PC-3 (cell line): ENCODE measurements at regions not wholly inside any gene's neighbourhood (a gene's known extent, or its start where the extent isn't known, plus 50 kb on each side); places are given as distances from the start of the nearest gene placed in this dataset.

ENCODE experiments used
- ATAC-seq: fragments of 200-7000 bp; cut with Tn5 transposase; 2 replicates; pipeline ENCODE4 v1.9.1; 2020; ENCODE audit warnings: mild to moderate bottlenecking, moderate library complexity
- BruUV-seq: library from RNA; stranded (reverse); fragments of 400-500 nt; replicated peaks from 2 replicates; lab custom pipeline; 2021; lab: Mats Ljungman, UMichigan
- CTCF ChIA-PET: fragments of 300-600 bp; sonication (Branson Sonifier 250); formaldehyde crosslinking; loops from one replicate; lab custom pipeline; 2022; ENCODE audit warnings: antibody characterized with exemption; lab: Charles Lee
- POLR2A ChIA-PET: fragments of 300-600 bp; sonication (Branson Sonifier 250); formaldehyde crosslinking; loops from one replicate; lab custom pipeline; 2022; ENCODE audit warnings: antibody characterized with exemption; ENCODE audit not compliant: unreplicated experiment; lab: Charles Lee
- DNase-seq: peaks from one replicate; pipeline ENCODE4 v3.0.0-alpha.2; 2015
- H2AFZ ChIP-seq: fragments of 300-600 bp; sonication (generic); 2 replicates; pipeline ENCODE4 v1.6.0; 2016; ENCODE audit warnings: antibody characterized with exemption, low read length
- H3F3A ChIP-seq: fragments of 300-600 bp; sonication (generic); one replicate; pipeline ENCODE4 v1.6.0; 2017; ENCODE audit warnings: antibody characterized with exemption, low read length, control low read depth, mild to moderate bottlenecking; ENCODE audit not compliant: unreplicated experiment
- H3K27ac ChIP-seq: fragments of 300-600 bp; sonication (generic); 2 replicates; pipeline ENCODE4 v1.5.1; 2016; ENCODE audit warnings: mild to moderate bottlenecking, low read length
- H3K27me3 ChIP-seq: fragments of 300-600 bp; sonication (generic); 2 replicates; pipeline ENCODE4 v1.6.1; 2016; ENCODE audit warnings: low read length, mixed read lengths
- H3K36me3 ChIP-seq: fragments of 300-600 bp; sonication (generic); 2 replicates; pipeline ENCODE4 v1.6.1; 2016; ENCODE audit warnings: low read depth, mixed run types, low read length, mixed read lengths
- H3K4me1 ChIP-seq: fragments of 300-600 bp; sonication (generic); 2 replicates; pipeline ENCODE4 v1.5.1; 2016; ENCODE audit warnings: low read length; ENCODE audit not compliant: insufficient read depth
- H3K4me2 ChIP-seq: fragments of 300-600 bp; sonication (generic); 2 replicates; pipeline ENCODE4 v1.6.0; 2016; ENCODE audit warnings: low read length
- H3K4me3 ChIP-seq: fragments of 300-600 bp; sonication (generic); 2 replicates; pipeline ENCODE4 v1.5.1; 2016; ENCODE audit warnings: mild to moderate bottlenecking, low read length, mixed read lengths
- H3K79me2 ChIP-seq: fragments of 300-600 bp; sonication (generic); 2 replicates; pipeline ENCODE4 v1.6.1; 2017; ENCODE audit warnings: low read length, mixed read lengths
- H3K9ac ChIP-seq: fragments of 300-600 bp; sonication (generic); 2 replicates; pipeline ENCODE4 v1.6.0; 2016; ENCODE audit warnings: mild to moderate bottlenecking, low read length
- H3K9me2 ChIP-seq: fragments of 300-600 bp; sonication (generic); replicated peaks from 2 replicates; pipeline ENCODE4 v1.6.1; 2016; ENCODE audit warnings: mixed run types, low read length, mixed read lengths
- H3K9me3 ChIP-seq: fragments of 300-600 bp; sonication (generic); 2 replicates; pipeline ENCODE4 v1.6.1; 2016; ENCODE audit warnings: low read length, mixed read lengths
- H4K20me1 ChIP-seq: fragments of 300-600 bp; sonication (generic); 2 replicates; pipeline ENCODE4 v1.6.1; 2016; ENCODE audit warnings: low read length, mixed read lengths
- EZH2 ChIP-seq: fragments of 300-600 bp; sonication (generic); IDR thresholded peaks from one replicate; pipeline ENCODE4 v1.6.1; 2017; ENCODE audit warnings: antibody characterized with exemption, mild to moderate bottlenecking, low read length; ENCODE audit not compliant: unreplicated experiment
- EZH2phosphoT487 ChIP-seq: fragments of 300-600 bp; sonication (generic); IDR thresholded peaks from 2 replicates; pipeline ENCODE4 v1.6.1; 2018; ENCODE audit warnings: mild to moderate bottlenecking, antibody characterized with exemption, low read length, borderline replicate concordance
- intact Hi-C: fragments of 100-400 bp; cut with micrococcal nuclease; formaldehyde crosslinking; loops from 2 replicates; pipeline ENCODE4 v1.9.0; 2023
- TF ChIP-seq, protein P1 (sequence below): fragments of 300-600 bp; sonication (generic); conservative IDR thresholded peaks from 2 replicates; pipeline ENCODE4 v1.5.1; 2017; ENCODE audit warnings: antibody characterized with exemption, low read depth, mild to moderate bottlenecking, low read length

DNA sequence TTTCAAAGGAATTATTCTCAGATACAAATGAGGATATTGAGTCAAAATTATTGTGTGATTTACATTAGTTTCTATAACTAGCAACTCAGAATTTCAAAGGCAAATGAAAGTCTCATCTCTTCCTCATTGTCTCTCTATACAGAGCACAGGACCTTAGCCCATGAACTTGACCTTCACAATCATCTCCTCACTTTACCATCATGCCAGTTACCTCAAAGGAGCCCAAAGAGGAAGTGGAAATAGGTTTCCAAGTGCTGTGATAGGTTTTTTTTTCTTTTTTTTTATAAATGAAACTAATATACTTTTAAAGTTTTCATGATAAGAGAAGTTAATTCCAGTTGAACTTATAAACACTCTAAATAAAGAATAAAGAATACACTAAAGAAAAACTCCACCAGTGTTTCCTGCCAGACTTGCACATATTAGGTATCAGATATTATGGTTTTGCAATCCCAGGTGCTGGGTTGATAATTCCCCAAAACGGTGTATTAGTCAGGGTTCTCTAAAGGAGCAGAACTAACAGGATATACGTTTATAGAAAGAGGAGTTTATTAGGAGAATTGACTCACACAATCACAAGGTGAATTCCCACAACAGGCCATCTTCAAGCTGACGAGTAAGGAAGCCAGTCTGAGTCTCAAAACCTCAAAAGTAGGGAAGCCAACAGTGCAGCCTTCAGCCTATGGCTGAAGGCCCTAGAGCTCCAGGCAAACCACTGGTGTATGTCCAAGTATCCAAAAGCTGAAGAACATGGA lies 50.1 kb upstream of the ADAMTS16 start:
- ATAC-seq (no peak), DNase-seq (no peak)
- no peaks in the 10 kb centered on the region for H3K9me2 ChIP-seq
- no peaks in the 10 kb centered on the region for H3F3A ChIP-seq
- H3K36me3 ChIP-seq: no peaks in the 10 kb centered on the region
- POLR2A ChIA-PET: no interaction called here
- H3K27ac ChIP-seq: no peak overlapping the region
- CTCF ChIA-PET: no interaction called here
- H2AFZ ChIP-seq: no peak overlapping the region
- intact Hi-C loops: no loop called here
- no peaks in the 10 kb centered on the region for H3K79me2 ChIP-seq
- H4K20me1 ChIP-seq: no peaks in the 10 kb centered on the region
- no peak overlapping the region for H3K4me2 ChIP-seq
- no peak overlapping the region for H3K9ac ChIP-seq
- BruUV-seq: no TSS peak
- peaks cover 55% of the 10 kb centered on the region for H3K27me3 ChIP-seq
- H3K4me3 ChIP-seq: no peak overlapping the region
- TF ChIP-seq, protein P1, sequence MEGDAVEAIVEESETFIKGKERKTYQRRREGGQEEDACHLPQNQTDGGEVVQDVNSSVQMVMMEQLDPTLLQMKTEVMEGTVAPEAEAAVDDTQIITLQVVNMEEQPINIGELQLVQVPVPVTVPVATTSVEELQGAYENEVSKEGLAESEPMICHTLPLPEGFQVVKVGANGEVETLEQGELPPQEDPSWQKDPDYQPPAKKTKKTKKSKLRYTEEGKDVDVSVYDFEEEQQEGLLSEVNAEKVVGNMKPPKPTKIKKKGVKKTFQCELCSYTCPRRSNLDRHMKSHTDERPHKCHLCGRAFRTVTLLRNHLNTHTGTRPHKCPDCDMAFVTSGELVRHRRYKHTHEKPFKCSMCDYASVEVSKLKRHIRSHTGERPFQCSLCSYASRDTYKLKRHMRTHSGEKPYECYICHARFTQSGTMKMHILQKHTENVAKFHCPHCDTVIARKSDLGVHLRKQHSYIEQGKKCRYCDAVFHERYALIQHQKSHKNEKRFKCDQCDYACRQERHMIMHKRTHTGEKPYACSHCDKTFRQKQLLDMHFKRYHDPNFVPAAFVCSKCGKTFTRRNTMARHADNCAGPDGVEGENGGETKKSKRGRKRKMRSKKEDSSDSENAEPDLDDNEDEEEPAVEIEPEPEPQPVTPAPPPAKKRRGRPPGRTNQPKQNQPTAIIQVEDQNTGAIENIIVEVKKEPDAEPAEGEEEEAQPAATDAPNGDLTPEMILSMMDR: no peak
- TF ChIP-seq EZH2phosphoT487 (no peak), EZH2 (no peak)
- no peaks in the 10 kb centered on the region for H3K4me1 ChIP-seq
- H3K9me3 ChIP-seq: no peaks in the 10 kb centered on the region
